ENCODE measurements at regions not wholly inside any gene's neighbourhood (a gene's known extent, or its start where the extent isn't known, plus 50 kb on each side); places are given as distances from the start of the nearest gene placed in this dataset.
"Not testable (repeated sequence)": the region's sequence is repeated elsewhere in the genome, so short reads cannot be mapped to it uniquely, and the experiment has no call there.

- H3K27ac ChIP-seq: no peak overlapping the region
- TF ChIP-seq CTCF (conservative IDR thresholded peaks at IDR 0.05): no peak
Measured at GRCh38 chr1:3992746-3993145, 92.7 kb upstream of the C1orf174 start.

GRCh38 chr1:3993619-3994375, 93.7 kb upstream of the C1orf174 start:
- no peak for TF ChIP-seq CTCF (conservative IDR thresholded peaks at IDR 0.05)
- H3K27ac ChIP-seq: no peak overlapping the region

GRCh38 chr1:3995141-3995780, 95.2 kb upstream of the C1orf174 start:
- TF ChIP-seq CTCF (conservative IDR thresholded peaks at IDR 0.05): no peak
- H3K27ac ChIP-seq: no peak overlapping the region

GRCh38 chr1:3996846-3997705, 97.0 kb upstream of the C1orf174 start:
- TF ChIP-seq CTCF (conservative IDR thresholded peaks at IDR 0.05): no peak
- no peak overlapping the region for H3K27ac ChIP-seq

- TF ChIP-seq CTCF (conservative IDR thresholded peaks at IDR 0.05): no peak
Measured at GRCh38 chr1:3998086-3998485, 98.0 kb upstream of the C1orf174 start.

GRCh38 chr1:3999514-3999913, 99.4 kb upstream of the C1orf174 start:
- H3K27ac ChIP-seq: not testable (repeated sequence)

More at GRCh38 chr1:3998086-3998485, 98.0 kb upstream of the C1orf174 start:
- H3K27ac ChIP-seq: no peak overlapping the region

- no peak for TF ChIP-seq CTCF (conservative IDR thresholded peaks at IDR 0.05)
- no peak overlapping the region for H3K27ac ChIP-seq
Measured at GRCh38 chr1:3999941-4000735, 100.1 kb upstream of the C1orf174 start.

All from VCaP (cell line).